Activated B cell treated with CpG ODN at 0.5 μM for 24 hours (primary cell): ENCODE measurements at regions not wholly inside any gene's neighbourhood (a gene's known extent, or its start where the extent isn't known, plus 50 kb on each side); places are given as distances from the start of the nearest gene placed in this dataset.

Experiments
- ATAC-seq: fragments of 200-7000 bp; cut with Tn5 transposase; one replicate; pipeline ENCODE4 v1.10.0; 2021; ENCODE audit warnings: low read depth, mild to moderate bottlenecking, moderate library complexity
- CTCF ChIA-PET: fragments of 350-600 bp; sonication (Branson Sonifier 250); formaldehyde crosslinking; loops from one replicate; lab custom pipeline; 2021; ENCODE audit warnings: antibody characterized with exemption; lab: Charles Lee
- POLR2A ChIA-PET: fragments of 350-600 bp; sonication (Branson Sonifier 250); formaldehyde crosslinking; loops from one replicate; lab custom pipeline; 2021; ENCODE audit warnings: antibody characterized with exemption; lab: Charles Lee
- DNase-seq: peaks from one replicate; pipeline ENCODE4 v3.0.0; 2022
- H3K27ac Mint-ChIP-seq: one replicate; pipeline ENCODE4 v1.8.0; 2020; ENCODE audit warnings: mixed read lengths
- H3K27me3 Mint-ChIP-seq: one replicate; pipeline ENCODE4 v1.8.0; 2021; ENCODE audit warnings: mixed read lengths
- H3K36me3 Mint-ChIP-seq: one replicate; pipeline ENCODE4 v1.8.0; 2021; ENCODE audit warnings: low read depth, mixed read lengths
- H3K4me1 Mint-ChIP-seq: one replicate; pipeline ENCODE4 v1.8.0; 2021; ENCODE audit warnings: mixed read lengths
- H3K4me3 Mint-ChIP-seq: one replicate; pipeline ENCODE4 v1.8.0; 2020; ENCODE audit warnings: mild to moderate bottlenecking, mixed read lengths
- H3K9me3 Mint-ChIP-seq: one replicate; pipeline ENCODE4 v1.8.0; 2020; ENCODE audit warnings: mixed read lengths
- intact Hi-C: fragments of 100-400 bp; cut with micrococcal nuclease; formaldehyde crosslinking; loops from one replicate; pipeline ENCODE4 v1.15.1; 2024
- TF ChIP-seq, protein P1 (sequence below): fragments of 200-600 bp; IDR thresholded peaks from one replicate; pipeline ENCODE4 v1.8.0; 2022; ENCODE audit warnings: antibody characterized with exemption, mild to moderate bottlenecking

DNA sequence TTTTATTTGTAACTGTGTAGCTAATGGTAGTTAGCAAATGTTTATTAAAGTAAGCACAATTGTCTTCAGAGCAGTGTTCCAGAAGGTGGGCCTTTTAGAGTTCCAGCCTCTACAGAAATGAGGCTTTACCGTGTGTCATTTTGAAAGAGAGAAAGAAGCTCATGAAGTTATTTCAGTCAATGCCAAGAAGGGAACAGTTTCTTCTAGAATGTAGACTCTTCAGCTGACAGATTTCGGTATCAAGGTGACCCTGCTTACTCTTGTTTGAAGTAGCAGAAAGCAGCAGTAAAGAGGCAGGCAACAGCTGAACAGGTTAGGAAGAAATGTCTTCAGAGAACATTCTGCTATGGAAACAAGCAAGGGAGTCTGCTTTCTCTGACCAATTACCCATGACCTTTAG, 93.6 kb downstream of the TASL start:
- DNase-seq (no peak), ATAC-seq (no peak)
- TF ChIP-seq, protein P1, sequence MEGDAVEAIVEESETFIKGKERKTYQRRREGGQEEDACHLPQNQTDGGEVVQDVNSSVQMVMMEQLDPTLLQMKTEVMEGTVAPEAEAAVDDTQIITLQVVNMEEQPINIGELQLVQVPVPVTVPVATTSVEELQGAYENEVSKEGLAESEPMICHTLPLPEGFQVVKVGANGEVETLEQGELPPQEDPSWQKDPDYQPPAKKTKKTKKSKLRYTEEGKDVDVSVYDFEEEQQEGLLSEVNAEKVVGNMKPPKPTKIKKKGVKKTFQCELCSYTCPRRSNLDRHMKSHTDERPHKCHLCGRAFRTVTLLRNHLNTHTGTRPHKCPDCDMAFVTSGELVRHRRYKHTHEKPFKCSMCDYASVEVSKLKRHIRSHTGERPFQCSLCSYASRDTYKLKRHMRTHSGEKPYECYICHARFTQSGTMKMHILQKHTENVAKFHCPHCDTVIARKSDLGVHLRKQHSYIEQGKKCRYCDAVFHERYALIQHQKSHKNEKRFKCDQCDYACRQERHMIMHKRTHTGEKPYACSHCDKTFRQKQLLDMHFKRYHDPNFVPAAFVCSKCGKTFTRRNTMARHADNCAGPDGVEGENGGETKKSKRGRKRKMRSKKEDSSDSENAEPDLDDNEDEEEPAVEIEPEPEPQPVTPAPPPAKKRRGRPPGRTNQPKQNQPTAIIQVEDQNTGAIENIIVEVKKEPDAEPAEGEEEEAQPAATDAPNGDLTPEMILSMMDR = no peak
- ChIA-PET POLR2A (no interaction called here), CTCF (no interaction called here)
- no peak overlapping the region for H3K27ac Mint-ChIP-seq
- no peak overlapping the region for H3K4me3 Mint-ChIP-seq
- no peaks in the 10 kb centered on the region for H3K4me1 Mint-ChIP-seq
- no peaks in the 10 kb centered on the region for H3K9me3 Mint-ChIP-seq
- no peaks in the 10 kb centered on the region for H3K36me3 Mint-ChIP-seq
- no peaks in the 10 kb centered on the region for H3K27me3 Mint-ChIP-seq
- intact Hi-C loops = no loop called here

DNA sequence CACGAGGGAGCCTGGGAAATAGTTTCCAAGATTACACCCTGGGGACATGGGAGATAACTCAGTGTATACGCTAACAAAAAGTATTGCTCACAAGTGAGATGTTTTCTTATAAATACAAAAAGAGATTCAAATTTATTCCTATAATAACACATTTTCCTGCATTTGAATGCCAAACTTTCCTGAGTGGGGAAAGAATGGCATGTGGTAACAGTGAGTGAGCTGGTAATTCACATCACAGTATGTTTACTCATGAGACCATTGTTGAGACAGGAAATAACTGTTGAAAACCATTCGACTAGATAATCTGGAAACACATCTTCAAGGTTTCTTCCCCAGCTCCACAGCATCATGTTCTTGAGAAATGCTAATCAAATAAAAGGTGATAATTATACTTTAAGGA, 109.1 kb downstream of the TASL start:
- Mint-ChIP-seq H3K27me3 (no peaks in the 10 kb centered on the region), H3K4me1 (no peaks in the 10 kb centered on the region), H3K27ac (no peak overlapping the region), H3K36me3 (no peaks in the 10 kb centered on the region), H3K4me3 (no peak overlapping the region), H3K9me3 (no peaks in the 10 kb centered on the region)
- ChIA-PET POLR2A (no interaction called here), CTCF (no interaction called here)
- DNase-seq = no peak
- no peak for ATAC-seq
- intact Hi-C loops = no loop called here
- TF ChIP-seq, protein P1 = no peak
